NCI-H187 (cell line): ENCODE measurements at regions not wholly inside any gene's neighbourhood (a gene's known extent, or its start where the extent isn't known, plus 50 kb on each side); places are given as distances from the start of the nearest gene placed in this dataset.
A peak's percentile ranks its signal among the peaks of the same experiment; 100 is the strongest.
"Not testable (repeated sequence)": the region's sequence is repeated elsewhere in the genome, so short reads cannot be mapped to it uniquely, and the experiment has no call there.

Experiments
- DNase-seq, 2 experiments: peaks; one replicate each; lab custom pipeline; 2025; lab: John Stamatoyannopoulos, UW

DNA sequence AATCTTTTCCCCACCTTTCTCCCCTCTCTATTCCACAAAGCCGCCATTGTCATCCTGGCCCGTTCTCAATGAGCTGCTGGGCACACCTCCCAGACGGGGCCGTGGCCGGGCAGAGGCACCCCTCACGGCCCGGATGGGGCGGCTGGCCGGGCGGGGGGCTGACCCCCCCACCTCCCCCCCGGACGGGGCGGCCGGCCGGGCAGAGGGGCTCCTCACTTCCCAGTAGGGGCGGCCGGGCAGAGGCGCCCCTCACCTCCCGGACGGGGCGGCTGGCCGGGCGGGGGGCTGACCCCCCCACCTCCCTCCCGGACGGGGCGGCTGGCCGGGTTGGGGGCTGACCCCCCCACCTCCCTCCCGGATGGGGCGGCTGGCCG lies 85.6 kb downstream of the OR2B2 start:
- not testable (repeated sequence) for DNase-seq

DNA sequence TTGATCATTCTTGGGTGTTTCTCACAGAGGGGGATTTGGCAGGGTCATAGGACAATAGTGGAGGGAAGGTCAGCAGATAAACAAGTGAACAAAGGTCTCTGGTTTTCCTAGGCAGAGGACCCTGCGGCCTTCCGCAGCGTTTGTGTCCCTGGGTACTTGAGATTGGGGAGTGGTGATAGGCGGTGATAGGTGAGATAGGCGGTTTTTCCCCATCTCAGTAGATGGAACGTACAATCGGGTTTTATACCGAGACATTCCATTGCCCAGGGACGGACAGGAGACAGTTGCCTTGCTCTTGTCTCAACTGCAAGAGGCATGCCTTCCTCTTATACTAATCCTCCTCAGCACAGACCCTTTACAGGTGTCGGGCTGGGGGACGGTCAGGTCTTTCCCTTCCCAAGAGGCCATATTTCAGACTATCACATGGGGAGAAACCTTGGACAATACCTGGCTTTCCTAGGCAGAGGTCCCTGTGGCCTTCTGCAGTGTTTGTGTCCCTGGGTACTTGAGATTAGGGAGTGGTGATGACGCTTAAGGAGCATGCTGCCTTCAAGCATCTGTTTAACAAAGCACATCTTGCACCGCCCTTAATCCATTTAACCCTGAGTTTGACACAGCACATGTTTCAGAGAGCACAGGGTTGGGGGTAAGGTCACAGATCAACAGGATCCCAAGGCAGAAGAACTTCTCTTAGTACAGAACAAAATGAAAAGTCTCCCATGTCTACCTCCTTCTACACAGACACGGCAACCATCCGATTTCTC lies 86.2 kb downstream of the OR2B2 start:
- peak; percentile 23 to 36 for DNase-seq

DNA sequence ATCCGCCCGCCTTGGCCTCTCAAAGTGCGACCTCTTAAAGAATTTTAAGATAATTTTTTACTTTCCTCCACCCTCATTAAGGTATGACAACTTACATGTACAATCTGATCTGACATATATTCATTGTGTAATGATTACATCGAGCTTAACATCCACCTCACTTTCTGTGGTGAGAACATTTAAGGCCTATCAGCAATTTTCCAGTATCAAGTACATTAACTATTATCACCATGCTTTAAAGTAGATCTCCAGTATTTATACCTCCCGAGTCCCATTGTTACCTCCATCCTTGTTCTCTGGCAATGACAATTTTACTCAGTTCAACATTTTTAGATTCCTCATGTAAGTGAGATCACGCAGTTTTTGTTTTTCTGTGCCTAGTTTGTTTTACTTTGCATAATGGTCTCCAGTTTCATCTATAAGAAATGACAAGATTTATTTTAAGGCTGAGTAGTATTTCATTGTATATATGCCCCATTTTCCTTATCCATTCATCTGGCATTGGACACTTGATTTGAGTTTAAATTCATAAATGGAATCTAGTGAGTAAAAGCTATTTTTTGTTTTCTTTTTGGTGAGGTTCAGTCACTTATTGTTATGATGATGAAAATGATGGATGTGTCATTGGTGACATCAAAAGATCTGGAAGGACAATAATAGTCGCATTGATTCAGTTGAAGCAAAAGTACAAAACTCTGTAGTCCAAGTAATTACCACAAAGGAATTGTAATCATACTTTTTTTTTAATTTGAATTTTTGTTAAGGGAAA lies 87.0 kb downstream of the OR2B2 start:
- DNase-seq = peak in 1 of 2 experiments; percentile 75

DNA sequence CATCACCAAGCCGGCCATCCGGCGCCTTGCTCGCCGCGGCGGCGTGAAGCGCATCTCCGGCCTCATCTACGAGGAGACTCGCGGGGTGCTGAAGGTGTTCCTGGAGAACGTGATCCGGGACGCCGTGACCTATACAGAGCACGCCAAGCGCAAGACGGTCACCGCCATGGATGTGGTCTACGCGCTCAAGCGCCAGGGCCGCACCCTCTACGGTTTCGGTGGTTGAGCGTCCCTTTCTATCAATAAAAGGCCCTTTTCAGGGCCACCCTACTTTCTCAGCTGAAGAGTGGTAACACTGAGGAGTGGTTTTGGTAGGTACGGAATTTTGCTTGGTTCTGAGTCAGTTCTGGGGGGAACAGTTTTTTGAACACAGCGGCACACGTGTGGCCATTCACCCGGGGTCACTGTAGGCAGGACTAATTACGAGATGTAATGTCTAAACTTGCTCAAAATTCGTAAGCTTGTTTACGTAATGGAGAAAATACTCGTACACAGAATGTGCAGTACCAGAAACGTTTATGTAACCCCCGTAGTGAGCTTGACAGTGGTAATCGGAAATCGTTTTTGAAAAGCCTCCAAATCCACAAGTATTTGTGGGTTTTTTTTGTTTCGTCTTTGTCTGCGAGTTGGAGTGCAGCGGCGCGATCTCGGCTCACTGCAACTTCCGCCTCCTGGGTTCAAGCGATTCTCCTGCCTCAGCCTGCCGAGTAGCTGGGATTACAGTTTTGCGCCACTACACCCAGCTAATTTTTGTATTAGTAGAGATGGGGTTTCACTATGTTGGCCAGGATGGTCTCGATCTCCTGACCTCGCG lies 87.8 kb downstream of the OR2B2 start:
- peak in 1 of 2 experiments; percentile 57 for DNase-seq

DNA sequence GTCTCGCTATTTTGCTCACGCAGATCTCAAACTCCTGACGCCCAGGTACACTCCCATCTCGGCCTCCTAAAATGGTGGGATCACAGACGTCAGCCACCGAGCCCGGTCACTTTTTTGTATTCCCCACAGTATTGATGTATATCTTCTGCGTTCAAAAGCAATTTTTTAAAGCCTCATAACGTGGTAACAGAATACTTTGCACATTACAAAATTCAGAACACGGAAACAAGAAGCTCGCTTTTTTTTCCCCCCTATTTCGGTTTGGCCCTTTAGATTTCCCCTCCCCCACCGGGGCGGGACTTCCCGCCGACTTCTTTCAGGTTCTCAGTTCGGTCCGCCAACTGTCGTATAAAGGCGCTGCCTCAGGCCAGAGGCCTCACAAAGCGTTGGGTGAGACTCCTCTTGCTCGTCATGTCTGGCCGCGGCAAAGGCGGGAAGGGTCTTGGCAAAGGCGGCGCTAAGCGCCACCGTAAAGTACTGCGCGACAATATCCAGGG lies 88.4 kb downstream of the OR2B2 start:
- peak; percentile 56 to 69 for DNase-seq

DNA sequence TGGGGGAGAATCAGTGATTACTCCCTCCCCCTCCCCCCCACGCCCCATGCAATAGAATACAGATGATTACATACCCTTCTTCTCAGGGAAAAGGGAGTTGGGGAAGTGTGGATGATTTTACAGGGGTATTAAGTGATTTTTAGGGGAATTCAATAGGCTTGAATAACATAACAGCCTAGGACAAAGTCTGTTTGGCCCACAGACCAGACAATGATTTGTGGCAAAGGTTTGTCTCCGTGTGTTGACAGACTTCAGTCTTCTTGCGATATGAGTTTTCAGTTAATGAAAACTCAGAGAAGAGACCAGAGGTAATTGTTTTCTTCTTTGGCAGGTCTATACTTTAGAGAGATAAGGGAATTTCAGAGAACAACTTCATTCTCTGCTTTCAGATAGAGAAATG lies 95.3 kb downstream of the OR2B2 start:
- no peak for DNase-seq

DNA sequence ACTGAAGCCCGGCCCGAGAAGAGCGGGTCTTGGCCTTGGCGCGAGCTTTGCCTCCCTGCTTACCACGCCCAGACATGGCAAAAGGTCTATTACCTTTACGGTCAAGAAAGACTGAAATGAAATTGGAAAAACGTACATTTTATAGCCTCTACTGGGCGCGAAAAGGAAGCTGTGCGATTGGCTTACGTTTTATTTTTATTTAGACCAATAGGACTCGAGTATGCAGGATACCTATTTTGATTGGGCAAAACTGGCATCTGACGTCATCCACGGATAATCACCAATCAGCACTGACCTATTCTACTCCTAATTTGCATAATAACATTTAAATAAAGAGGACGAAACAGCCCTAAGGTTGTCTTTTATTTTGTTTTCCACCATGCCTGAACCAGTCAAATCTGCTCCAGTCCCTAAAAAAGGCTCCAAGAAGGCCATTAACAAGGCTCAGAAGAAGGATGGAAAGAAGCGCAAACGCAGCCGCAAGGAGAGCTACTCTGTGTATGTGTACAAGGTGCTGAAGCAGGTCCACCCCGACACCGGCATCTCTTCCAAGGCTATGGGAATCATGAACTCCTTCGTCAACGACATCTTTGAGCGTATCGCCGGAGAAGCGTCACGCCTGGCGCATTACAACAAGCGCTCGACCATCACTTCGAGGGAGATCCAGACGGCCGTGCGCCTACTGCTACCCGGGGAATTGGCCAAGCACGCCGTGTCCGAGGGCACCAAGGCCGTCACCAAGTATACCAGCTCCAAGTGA lies 97.4 kb downstream of the OR2B2 start:
- peak; percentile 53 to 69 for DNase-seq

DNA sequence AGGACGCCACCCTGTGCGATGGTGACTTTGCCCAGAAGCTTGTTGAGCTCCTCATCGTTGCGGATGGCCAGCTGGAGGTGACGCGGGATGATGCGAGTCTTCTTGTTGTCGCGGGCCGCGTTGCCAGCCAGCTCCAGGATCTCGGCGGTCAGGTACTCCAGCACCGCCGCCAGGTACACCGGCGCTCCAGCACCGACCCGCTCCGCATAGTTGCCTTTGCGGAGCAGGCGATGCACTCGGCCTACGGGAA lies 97.9 kb downstream of the OR2B2 start:
- DNase-seq = not testable (repeated sequence)

DNA sequence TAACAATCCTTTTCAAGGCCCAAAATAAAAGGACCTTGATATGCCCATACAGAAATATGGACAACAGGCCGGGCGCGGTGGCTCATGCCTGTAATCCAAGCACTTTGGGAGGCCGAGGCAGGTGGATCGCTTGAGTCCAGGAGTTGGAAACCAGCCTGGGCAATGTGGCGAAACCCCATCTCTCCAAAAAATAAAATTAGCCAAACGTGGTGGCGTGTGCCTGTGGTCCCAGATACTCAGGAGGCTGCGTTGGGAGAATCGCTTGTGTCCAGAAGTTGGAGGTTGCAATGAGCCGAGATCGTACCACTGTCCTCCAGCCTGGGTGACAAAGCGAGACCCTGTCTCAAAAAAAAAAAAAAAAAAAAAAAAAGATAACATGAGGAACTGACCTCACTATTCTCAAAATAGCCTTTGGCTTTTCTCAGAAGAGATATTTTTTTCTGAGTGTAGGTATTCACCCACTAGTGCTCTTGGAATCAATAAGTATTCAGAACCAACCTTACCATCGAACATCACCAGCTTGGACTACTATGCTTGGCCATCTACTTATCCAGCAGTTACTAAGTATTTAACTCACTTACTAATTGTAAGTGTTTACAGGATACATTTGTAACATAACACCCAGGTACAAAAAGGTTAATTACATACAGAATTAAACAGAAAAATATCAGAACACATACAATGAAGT lies 99.2 kb downstream of the OR2B2 start:
- DNase-seq = no peak

DNA sequence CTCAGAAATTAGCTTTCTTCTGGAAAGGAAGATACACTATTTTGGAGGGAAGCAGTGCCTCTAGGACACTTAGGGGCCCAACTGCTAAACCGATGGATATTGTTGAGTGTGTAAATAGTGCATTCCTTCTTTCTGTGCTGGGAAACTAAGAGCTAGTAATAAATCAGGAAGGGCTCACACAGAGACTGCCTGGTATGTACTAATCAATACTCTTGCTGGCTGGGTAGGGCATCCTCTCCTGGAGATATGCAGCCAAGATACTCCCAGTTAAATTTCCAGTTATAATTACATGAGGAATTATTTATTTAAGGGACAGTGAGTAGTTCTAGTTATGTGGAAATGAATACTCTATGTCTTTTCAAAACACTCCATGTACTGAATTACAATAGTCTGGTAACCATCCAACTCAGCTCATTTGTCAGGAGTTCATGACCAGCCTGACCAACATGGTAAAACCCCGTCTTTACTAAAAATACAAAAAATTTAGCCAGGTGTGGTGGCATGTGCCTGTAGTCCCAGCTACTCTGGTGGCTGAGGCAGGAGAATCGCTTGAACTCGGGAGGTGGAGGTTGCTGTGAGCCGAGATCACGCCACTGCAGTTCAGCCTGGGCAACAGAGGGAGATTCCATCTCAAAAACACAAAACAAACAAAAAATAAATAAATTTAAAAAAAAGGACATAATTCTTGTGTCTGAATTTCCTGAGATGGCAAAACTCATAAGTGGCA lies 100.0 kb downstream of the OR2B2 start:
- no peak for DNase-seq

DNA sequence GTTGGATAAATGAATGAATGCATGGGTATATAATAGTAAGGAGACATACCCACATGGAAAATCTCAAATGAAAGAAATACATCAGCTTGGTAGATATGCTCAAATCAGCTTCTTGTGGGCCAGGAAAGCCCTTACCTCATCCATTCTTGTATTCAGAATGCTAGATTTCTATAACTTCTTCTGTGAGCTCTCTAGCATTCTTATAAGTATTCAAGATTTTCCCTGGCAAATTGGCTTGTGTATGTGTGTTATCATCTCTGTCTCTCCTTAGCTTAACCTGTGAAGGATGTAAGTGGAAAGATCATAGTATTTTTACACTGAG lies 100.8 kb downstream of the OR2B2 start:
- DNase-seq = no peak

DNA sequence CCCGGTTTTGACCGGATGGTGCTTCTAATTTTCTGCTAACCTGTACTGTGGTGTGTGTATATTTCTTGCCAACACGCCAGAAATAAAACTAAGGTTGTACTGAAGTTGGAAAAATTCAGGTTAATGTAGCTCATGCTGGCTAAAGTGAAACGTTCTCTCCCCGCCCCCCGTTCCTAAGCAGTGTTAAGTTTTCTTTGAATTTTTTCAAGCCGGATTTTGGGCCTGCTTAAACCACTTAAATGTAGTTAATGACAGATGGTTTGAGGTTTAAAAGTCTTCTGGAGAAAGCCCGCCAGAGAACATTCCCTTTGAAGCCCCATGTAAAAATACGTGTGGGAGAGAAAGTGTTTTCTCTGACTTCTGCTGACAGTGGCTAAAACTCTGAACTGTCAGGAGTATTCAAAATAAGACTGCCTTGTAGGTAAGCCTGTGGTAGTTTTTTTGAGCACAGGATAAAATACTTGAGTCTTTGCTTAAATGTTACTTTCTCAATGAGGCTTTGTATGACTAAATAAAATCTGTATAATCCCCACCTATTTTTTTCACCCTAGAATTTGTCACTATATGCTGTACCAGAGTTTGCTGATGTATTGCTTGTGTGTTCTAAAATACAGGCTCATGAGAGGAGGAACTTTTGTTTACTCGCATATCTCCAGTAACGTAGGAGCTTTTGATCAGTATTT lies 101.3 kb downstream of the OR2B2 start:
- peak in 1 of 2 experiments; percentile 30 for DNase-seq

DNA sequence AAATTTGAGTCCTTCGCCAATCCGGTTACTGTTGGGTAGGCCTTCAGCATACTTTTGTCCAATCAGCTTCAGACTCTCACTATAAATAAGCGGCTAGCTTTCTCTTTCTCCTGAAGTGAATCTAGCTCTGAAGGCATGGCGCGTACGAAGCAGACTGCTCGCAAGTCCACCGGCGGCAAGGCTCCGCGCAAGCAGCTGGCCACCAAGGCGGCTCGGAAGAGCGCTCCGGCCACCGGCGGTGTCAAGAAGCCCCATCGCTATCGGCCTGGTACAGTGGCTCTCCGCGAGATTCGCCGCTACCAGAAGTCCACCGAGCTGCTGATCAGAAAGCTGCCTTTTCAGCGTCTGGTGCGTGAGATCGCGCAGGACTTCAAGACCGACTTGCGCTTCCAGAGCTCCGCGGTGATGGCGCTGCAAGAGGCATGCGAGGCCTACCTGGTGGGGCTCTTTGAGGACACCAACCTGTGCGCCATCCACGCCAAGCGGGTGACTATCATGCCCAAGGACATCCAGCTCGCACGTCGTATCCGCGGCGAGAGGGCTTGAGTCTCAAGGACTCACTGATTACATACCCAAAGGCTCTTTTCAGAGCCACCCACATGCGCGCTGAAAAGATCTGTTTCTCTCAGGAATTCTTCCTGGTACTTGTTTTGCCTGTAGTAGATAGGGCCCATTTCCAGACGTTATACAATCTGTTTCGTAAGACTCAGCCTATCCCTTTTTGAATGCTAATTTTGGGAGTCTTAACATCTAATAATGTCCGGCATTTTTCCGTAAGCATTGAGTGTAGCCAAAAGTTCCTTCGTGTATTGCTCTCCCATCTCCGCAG lies 102.0 kb downstream of the OR2B2 start:
- peak; percentile 73 to 88 for DNase-seq

DNA sequence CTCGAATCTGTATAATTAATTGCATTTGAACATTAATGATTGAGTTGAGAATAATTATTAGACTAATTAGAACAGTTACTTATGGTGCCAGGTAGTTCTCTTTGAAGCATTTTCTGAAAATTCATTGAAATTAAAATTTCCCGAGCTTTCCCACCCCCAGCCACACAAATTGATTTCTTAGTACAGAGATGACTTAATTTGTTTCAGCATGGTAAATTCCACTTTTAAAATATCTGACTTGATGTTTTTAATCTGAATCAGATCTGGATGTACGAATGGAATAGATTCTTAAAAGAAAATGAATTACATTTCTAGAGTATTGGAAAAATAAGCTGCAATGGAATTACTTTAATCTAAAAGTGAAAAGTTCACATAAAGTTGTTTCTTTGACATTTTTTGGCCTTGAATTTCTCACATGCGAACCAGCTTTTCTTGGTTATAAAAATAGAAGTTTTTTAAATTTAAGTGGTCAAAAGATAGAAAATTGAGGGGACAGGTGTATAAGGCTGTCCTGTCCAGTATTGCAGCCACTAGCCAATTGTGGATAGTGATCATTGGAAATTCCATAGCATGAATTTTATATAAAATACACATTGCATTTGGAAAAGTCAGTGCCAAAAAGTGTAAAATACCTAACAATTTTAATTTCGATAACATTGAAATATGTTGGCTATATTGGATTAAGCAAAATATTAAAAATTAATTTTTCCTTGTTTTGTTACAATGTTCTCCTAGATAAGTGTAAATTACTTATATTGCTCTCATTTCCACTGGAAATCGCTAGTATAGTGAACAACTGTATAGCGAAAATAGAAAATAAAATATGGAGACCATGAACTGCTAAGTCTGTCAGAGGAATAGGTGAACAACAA lies 102.9 kb downstream of the OR2B2 start:
- DNase-seq = no peak

DNA sequence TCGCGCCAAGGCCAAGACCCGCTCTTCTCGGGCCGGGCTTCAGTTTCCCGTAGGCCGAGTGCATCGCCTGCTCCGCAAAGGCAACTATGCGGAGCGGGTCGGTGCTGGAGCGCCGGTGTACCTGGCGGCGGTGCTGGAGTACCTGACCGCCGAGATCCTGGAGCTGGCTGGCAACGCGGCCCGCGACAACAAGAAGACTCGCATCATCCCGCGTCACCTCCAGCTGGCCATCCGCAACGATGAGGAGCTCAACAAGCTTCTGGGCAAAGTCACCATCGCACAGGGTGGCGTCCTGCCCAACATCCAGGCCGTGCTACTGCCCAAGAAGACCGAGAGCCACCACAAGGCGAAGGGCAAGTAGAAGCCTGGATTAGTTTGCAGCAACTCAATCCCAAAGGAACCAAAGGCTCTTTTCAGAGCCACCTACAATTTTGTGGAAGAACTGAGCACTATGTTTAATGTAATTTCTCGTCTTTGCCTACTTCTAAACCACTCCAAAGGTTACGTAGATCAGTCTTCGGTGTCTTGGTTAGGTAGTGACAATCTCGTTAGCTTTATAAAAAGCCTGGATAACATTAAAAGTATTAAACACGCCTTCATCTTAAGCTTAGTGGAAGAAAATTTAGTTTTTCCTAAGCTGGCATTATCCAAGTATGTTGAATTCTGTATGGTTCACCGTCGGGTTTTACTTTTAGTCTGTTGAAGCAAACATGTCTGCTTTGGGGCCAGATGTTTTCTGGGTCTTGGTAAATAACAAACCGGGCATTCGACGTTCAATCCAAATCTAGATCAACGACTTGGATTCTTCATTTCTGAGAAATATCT lies 103.7 kb downstream of the OR2B2 start:
- peak in 1 of 2 experiments; percentile 40 for DNase-seq

DNA sequence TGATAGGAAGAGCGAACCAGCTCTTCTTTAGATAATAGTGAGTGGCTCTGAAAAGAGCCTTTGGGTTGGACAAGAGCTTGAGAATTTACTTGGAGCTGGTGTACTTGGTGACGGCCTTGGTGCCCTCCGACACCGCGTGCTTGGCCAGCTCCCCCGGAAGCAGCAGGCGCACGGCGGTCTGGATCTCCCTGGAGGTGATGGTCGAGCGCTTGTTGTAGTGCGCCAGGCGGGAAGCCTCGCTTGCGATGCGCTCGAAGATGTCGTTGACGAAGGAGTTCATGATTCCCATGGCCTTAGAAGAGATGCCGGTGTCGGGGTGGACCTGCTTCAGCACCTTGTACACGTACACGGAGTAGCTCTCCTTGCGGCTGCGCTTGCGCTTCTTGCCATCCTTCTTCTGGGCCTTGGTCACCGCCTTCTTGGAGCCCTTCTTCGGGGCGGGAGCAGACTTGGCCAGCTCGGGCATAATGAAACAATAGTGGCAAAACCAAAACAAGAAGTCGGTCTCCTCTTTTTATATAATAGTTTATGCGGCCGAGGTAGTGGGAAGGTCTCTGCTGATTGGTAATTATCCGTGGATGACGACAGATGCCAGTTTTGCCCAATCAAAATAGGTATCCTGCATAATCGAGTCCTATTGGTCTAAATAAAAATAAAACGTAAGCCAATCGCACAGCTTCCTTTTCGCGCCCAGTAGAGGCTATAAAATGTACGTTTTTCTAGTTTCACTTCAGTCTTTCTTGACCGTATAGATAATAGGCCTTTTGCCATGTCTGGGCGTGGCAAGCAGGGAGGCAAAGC lies 104.6 kb downstream of the OR2B2 start:
- DNase-seq = peak; percentile 83 to 84
